Forelimb muscle (tissue), 1 donor: ENCODE measurements at regions not wholly inside any gene's neighbourhood (a gene's known extent, or its start where the extent isn't known, plus 50 kb on each side); places are given as distances from the start of the nearest gene placed in this dataset.
A peak's percentile ranks its signal among the peaks of the same experiment; 100 is the strongest.

Source experiments
- DNase-seq: peaks from one replicate; pipeline ENCODE4 v3.0.0-alpha.2; 2013; ENCODE audit warnings: low read depth

GRCh38 chr10:78898341-78899097 lies 170.2 kb upstream of the ZMIZ1 start:
- no peak for DNase-seq

GRCh38 chr10:78899098-78899754 lies 169.5 kb upstream of the ZMIZ1 start:
- no peak for DNase-seq

GRCh38 chr10:78899996-78900714 lies 168.6 kb upstream of the ZMIZ1 start:
- peak; percentile 26 for DNase-seq

GRCh38 chr10:78900715-78901430 lies 167.9 kb upstream of the ZMIZ1 start:
- no peak for DNase-seq

- DNase-seq, result no peak
Measured at GRCh38 chr10:78901694-78902093, 167.1 kb upstream of the ZMIZ1 start.

- no peak for DNase-seq
Measured at GRCh38 chr10:78902815-78903214, 166.0 kb upstream of the ZMIZ1 start.

GRCh38 chr10:78903341-78903940 lies 165.3 kb upstream of the ZMIZ1 start:
- no peak for DNase-seq

- DNase-seq, result no peak
Measured at GRCh38 chr10:78904196-78904595, 164.6 kb upstream of the ZMIZ1 start.

GRCh38 chr10:78905015-78905956 lies 163.5 kb upstream of the ZMIZ1 start:
- no peak for DNase-seq

- no peak for DNase-seq
Measured at GRCh38 chr10:78905957-78906308, 162.8 kb upstream of the ZMIZ1 start.

- DNase-seq, result no peak
Measured at GRCh38 chr10:78906734-78907390, 161.9 kb upstream of the ZMIZ1 start.

GRCh38 chr10:78907551-78908211 lies 161.1 kb upstream of the ZMIZ1 start:
- DNase-seq, result no peak

GRCh38 chr10:78909221-78909620 lies 159.5 kb upstream of the ZMIZ1 start:
- DNase-seq, result no peak

GRCh38 chr10:78910021-78910420 lies 158.7 kb upstream of the ZMIZ1 start:
- DNase-seq, result no peak

GRCh38 chr10:78910476-78910875 lies 158.3 kb upstream of the ZMIZ1 start:
- no peak for DNase-seq

- DNase-seq, result no peak
Measured at GRCh38 chr10:78910886-78911285, 157.9 kb upstream of the ZMIZ1 start.

- no peak for DNase-seq
Measured at GRCh38 chr10:78911533-78912340, 157.0 kb upstream of the ZMIZ1 start.

GRCh38 chr10:78912361-78913218 lies 156.2 kb upstream of the ZMIZ1 start:
- no peak for DNase-seq
